IPS DF 4.7 (cell line): ENCODE measurements at regions not wholly inside any gene's neighbourhood (a gene's known extent, or its start where the extent isn't known, plus 50 kb on each side); places are given as distances from the start of the nearest gene placed in this dataset.
"Not testable (repeated sequence)": the region's sequence is repeated elsewhere in the genome, so short reads cannot be mapped to it uniquely, and the experiment has no call there.

Source experiments
- DNase-seq: peaks from one replicate; pipeline ENCODE4 v3.0.0-alpha.2; 2013; ENCODE audit warnings: low spot score; ENCODE audit errors: extremely low read depth

DNA sequence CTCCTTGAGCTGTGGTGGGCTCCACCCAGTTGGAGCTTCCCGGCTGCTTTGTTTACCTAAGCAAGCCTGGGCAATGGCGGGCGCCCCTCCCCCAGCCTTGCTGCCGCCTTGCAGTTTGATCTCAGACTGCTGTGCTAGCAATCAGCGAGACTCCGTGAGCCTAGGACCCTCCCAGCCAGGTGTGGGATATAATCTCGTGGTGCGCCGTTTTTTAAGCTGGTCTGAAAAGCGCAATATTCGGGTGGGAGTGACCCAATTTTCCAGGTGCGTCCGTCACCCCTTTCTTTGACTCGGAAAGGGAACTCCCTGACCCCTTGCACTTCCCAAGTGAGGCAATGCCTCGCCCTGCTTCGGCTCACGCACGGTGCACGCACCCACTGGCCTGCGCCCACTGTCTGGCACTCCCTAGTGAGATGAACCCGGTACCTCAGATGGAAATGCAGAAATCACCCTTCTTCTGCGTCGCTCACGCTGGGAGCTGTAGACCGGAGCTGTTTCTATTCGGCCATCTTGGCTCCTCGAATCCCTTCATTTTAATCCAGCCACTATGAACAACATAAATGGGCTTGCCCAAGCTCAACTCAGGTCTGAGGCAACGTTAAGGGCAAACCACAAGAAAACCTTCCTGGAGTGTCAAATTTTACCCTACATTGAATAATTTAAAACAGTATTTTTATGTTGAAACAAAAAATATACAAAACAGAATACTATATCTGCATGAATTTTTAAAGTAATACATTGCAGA is 112.4 kb upstream of the CCDC150 start:
- DNase-seq: not testable (repeated sequence)

DNA sequence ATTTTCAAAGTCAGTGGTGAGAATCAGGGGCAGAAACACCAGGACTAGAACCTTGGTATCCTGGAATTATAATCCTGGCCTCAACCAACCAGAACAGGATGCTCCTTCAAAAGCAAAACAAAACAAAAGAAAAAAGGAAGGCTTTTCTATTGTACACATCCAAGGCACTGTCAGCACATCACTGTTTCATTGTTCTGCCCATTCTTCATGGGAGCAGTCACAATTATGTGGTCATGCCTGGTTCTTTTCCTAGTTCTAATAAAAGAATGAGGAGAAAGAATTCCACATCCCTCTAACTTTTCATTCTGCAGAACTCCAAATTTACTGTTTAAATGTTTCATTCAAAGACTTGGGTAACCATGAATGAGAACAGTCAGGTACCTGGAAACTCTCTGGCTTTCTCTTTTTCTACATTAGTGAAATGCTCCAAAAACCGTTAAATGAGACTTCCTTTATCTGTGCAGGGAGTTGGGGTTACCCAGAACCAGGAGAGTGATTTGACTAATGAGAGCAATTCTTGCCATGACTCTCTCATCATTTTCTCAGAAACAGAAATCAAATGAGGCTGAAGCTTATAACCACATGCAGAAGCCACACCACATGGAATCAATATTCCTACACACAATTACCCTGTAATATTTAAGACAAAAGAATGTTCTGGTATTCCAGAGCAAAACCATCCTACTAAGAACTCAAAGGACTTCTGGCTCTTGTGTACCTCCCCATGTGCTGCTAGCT is 110.9 kb upstream of the CCDC150 start:
- no peak for DNase-seq

DNA sequence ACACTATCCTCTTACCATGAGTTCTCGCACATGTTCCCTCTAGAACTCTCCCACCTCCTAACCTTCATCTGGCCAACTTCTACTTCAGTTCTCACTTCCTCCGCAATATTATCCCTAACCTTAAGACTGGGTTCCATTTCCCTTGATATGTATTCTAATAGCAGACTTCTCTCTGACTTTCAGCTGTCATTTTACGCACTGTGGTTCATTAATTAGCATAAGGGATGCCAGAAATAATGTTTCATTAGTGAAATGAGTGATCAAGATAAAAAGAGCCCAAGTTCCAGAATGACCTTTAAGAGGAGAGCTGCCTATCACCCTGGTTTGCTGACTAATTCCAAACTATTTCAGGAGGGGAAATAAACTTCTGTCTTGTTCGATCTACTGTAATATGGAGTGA is 108.6 kb upstream of the CCDC150 start:
- no peak for DNase-seq

DNA sequence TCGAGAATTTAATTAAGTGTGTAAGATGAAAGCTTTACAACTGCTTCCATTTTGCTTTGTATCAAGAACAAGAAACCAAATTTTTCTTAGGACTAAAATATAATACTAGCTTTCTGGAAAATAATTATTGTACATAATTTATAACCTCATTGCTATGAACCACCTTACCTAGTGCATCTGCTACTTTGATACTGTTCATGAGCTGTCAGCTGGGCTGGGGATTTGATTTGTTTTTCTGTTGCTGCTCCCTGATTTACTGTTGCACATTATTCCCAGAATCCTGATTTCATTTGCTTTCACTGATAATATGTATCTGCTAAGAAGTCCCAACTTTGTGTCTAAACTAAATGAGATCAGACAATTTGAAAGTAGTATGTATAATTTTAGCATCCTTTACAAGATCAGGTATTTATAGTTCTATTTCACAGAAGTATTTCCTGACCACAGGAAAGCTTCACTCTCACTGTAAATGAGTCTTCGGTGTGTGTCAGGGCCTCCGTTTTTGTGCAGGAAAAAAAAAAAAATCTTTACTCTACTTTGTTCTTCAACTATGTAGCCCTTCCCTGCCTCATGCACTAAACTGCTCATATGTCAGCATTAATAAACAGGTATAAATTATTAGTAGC is 105.6 kb upstream of the CCDC150 start:
- no peak for DNase-seq

GRCh38 chr2:196534495-196534894 is 105.0 kb upstream of the CCDC150 start:
- DNase-seq: no peak

- DNase-seq: no peak
These were observed 104.5 kb upstream of the CCDC150 start for GRCh38 chr2:196535061-196535460.

- DNase-seq: no peak
These were observed 103.8 kb upstream of the CCDC150 start for GRCh38 chr2:196535742-196536141.

DNA sequence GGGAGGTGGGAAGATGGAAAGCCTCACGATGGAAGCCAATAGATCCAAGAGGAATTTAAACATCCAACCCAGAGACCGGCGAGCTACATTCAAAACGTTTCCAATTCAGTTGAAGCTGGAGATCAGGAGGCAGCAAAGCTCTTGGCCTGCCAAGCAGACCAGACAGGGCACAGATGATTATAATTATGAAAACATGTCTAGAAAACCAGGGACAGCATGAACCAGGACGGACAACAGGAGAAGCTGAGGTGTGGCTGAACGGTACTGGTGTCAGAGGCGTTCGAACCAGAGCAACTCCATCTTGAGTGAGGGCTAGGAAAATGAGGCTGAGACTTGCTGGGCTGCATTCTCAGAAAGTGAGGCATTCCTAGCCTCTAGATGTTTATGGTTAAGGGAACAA is 102.2 kb upstream of the CCDC150 start:
- DNase-seq: no peak

DNA sequence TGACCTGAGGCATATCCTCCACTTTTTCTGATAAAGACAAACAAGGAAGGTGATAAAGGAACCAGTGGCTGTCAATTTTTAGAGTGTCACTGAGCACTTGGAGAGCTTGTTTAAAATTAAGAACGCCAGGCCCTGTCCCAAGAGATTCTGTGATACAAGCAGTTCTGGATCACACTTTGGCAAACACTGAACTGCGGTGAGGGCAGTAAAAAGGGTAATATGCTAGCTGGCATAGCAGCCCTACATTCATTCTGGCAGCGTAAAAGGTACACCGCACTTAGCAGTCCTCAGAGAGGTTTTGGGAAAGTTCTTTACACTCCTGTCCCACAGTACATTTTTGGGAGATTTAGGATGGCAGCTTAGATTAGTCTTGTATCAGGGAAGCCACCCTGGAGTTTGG is 101.3 kb upstream of the CCDC150 start:
- no peak for DNase-seq

DNA sequence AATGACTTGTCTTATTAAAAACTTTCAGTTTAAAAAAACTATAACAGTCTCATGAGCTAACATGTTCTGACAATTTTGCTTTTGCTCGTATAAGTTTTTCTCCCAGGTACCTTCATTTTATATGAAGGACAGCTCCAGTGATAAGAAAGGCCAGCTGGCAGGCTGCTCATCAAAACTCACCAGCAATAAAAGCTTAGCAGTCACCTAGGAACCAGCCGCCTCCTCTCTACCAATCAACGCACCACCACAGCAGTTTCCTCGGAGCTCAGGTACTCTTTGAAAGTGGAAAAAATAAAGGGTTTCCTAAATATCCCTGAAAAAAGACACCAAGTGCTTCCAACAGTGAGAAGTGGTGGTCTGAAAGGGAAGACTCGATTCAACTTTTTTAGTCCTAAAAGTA is 100.9 kb upstream of the CCDC150 start:
- no peak for DNase-seq

GRCh38 chr2:196544906-196545433 is 94.5 kb upstream of the CCDC150 start:
- DNase-seq: no peak

- DNase-seq: no peak
These were observed 93.2 kb upstream of the CCDC150 start for GRCh38 chr2:196546151-196546919.

- DNase-seq: no peak
These were observed 90.5 kb upstream of the CCDC150 start for GRCh38 chr2:196549052-196549451.

GRCh38 chr2:196551014-196551413 is 88.5 kb upstream of the CCDC150 start:
- DNase-seq: no peak

- no peak for DNase-seq
These were observed 84.4 kb upstream of the CCDC150 start for GRCh38 chr2:196555161-196555560.

GRCh38 chr2:196555726-196556125 is 83.8 kb upstream of the CCDC150 start:
- DNase-seq: no peak

DNA sequence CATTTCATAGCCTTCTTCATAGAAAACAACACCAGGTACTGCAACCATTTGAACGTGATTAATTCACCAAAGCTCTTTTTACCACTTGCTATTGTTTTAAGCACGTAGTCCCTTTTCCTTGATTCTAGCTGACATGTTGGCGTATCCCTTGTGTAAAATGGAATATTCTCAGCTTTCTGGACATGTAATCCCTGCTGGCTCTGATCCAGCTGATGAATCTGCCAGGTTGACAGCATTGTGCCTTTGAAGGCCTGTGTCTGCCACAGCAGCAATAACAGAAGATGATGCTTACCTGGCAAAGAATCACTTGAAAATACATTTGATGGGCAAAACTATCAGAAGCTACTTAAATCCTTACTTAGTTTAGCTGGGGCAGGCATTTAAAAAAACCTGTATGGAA is 81.0 kb upstream of the CCDC150 start:
- no peak for DNase-seq

DNA sequence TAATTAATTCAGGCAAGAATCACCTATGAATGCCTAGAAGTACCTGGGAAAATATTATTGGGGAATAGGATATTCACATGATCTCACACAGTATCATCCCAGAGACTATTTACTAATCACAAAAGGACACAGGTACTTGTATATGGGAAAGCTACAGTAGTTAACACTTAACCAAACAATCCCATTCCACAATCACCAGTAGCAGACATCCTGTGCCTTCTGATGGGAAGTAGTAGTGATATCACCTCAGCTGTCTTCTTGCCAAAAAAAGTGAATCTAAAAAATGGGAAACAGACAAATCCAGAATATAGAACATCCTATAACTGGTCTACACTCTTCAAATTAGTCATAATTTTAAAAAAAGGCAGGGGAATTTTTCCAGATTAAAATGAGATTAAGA is 75.6 kb upstream of the CCDC150 start:
- no peak for DNase-seq

DNA sequence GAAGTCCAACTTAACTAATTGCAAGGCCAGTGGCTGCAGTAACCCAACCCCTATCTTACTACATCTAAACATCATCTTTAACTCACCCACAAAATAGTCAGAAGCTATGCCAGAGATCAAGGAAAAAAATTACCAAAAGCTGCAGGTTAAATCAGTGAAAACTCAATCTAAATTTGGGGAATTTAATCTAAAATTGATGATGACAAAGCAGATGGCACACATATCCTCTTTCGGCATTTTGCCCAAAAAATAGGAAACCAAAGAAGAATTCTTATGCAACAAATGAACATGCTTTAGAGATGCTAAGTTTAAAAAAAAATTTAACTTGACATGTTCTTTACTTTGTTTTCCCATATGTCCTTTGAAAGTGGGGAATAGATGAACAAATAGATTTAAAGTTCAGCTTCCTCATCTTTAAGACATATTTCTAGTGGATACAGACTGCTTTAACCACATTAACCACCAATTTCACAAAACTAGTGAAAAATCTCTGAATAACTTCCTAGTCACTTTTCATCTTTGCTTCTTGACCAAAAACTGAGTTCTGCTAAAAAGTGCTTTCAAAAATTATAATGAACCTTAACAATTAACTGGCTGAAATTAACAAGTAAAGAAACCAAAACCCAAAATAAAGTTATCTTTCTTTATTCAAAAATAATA is 74.3 kb upstream of the CCDC150 start:
- no peak for DNase-seq

- DNase-seq: no peak
These were observed 73.5 kb upstream of the CCDC150 start for GRCh38 chr2:196565982-196566381.
